ENCODE measurements at regions not wholly inside any gene's neighbourhood (a gene's known extent, or its start where the extent isn't known, plus 50 kb on each side); places are given as distances from the start of the nearest gene placed in this dataset.

DNA sequence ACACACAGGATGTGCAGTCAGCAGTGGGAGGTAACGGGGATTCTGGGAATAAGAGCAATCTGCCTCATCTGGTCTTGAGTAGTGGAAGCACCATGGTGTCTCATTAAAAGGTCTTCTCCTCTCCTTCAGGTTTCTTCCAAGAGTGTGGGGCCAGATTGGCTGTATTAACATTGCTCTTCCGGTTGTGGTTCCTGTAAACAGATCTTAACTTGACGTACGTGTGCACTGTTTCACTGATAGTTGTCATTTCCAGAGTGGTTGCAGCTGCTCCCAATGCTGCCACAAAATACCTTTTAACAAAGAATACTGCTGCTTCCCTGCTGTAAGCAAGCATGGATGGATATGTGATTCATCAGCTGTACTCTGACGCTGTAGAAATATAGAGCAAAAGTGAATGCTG, 1443.4 kb upstream of the TENM3 start:
- no peak for DNase-seq

DNA sequence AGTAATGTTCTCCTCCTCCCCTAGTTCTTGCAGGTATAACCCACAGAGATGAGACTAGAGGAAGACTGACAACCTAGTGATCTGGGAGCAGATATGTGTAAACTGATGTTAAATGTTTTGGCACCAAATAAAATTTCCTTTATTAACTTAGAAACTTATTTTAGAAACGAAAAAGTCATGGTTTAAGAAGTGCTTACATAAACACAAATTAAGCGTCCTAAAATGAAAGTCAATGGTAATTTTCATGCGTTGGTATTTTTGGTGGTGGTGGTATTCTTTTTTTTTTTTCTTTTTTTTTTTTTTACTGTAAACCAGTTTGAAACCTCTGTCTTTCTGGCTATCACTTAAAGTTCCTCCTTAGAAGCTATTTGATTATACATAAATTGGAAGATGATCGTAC, 1438.1 kb upstream of the TENM3 start:
- no peak for DNase-seq

DNA sequence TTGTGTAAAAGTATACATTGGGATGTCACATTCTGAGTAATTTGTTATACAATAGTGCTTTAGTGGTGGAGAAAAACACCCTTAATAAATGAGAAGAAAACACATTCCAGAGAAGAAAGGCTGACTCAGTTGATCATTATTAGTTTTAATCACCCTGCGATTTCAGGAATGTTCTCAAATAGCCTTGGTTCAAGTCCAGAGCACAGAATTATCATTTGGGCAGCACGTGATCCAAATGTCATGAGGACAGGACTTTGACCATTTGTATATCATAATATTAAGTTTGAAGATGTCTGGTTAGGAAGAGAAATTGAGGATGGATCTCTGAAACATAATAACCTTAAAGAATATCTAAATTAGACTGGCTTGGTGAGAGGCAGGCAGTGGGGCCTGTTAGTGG, 1434.3 kb upstream of the TENM3 start:
- DNase-seq, result no peak

DNA sequence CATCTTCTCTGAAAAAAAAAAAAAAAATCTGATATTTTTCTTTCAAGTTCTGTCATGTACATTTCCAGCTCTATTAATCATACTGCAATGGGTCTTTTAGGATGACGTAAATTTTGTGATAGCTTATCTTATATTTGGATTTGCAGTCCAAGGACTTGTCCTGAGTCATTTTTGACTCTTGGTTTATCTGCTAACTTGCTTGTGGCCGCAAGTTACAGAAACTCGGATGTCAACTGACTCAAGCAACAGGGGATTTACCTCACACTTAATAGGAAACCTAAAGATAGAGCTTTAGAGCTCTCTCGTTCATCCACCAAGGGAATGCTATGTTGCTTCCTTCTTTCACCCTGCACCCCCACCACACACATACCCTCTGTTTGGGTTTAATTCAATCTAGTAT, 1433.8 kb upstream of the TENM3 start:
- DNase-seq, result no peak

DNA sequence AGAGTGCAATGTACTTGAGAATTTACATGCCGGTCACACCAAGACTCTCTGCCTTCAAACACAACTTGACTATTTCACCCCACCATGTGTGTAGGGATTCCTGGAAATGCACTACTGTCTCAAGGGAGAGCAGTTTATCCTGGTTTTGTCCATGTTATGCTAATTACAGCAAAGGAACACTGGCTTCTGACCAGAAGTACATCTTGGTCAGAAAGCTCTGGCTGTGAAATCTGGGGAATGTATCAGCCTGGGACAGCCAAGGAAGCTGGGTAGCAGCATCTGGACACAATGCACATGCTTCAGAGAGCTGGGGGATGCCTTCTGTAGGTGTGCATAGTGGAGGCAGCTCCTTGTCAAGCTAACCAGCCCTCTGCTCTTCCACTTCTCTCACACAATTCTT, 1432.6 kb upstream of the TENM3 start:
- DNase-seq, result no peak

DNA sequence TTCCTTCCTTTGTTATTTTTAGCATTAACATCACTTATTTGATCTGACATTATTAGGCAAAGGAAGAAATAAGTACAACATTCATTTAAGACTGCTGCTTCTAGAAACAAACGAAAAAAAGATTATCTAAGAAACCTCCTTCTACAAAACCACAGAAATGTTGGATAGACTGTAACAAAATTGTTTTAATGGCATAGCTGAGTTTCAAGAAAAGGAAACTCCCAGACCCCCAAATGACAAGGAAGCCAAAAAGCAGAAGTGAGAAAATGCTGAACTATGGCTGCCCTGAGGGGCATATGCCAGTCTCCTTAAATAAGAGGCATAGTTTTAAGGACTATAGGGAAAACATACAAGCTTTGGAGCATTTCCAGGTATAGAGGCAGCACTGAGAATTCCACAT, 1431.6 kb upstream of the TENM3 start:
- no peak for DNase-seq

DNA sequence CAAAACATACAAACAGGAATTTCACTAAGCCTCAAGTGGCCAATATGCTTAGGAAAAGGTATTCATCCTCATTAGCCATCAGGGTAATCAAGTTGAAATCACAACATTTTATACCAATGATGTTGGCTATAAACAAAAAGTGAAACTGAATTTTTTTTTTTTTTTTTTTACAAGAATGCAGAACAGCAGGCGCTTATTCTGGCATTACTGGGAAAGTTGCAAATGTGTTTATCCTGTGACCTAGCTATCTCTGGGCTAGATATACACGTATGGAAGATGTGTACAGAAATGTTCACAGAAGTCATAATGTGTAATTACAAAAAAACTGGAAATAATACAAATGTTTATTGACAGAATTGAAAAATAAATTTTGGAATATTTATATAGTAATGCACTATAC, 1430.4 kb upstream of the TENM3 start:
- DNase-seq, result no peak

DNA sequence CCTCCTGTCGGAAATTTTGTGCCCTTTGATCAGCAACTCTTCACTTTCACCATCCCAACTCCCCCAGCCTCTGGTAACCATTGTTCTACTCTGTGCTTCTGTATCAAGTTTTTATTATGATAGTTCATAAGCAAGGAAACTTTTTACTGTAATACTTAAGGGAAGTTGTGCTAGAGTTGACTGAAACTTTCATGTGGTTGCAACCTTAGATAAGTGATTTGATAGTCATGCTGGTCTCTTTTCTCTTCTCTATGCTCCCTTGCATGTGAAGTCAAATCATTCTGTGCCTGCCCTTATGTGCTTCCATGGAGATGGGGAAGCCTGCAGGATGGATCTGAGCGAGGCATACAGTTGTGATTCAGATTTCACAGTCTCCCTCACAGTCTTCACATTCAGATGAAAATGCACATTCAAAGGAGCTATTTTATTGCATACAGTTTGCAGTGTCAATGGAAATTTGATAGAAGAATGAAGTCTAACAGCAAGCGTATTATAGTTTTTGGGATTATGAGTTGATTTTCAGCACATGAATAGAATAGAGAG, 1428.3 kb upstream of the TENM3 start:
- DNase-seq, result no peak

DNA sequence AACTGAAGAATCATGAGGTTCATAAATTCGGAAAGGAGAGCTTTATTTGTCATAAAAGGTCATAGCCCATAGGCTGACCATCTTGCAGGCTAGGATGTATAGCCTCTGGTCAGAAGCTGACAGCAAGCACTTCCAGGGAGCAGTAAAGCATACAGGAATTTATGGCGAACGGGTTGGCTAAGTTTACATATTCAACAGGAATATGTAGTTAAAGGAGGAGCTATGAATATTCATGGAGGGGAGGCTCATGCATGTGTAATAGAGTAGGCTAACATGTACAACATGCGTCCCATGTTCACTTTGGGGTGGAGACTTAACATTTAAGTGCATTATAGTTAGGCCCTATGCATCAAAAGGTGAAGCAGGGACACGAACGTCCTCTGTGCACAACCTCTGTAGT, 1425.7 kb upstream of the TENM3 start:
- no peak for DNase-seq

DNA sequence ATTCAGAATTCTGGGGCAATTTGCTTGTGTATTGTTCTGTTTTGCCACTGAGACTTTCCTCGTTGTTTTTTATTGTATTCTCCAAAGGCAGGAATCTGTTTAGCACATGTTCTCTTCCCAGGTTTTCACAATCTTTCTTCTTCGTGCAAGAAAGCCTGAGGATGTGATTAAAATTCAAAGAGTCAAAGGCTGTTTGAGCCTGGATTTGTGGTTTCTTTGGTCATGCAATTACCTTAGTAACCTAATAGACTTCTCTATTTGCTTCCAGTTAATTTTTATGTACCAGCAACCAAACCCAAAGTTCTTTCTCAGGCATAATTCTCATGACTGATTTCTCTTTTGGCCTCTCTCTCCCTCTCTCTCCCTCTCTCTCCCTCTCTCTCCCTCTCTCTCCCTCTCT, 1420.1 kb upstream of the TENM3 start:
- DNase-seq, result no peak

DNA sequence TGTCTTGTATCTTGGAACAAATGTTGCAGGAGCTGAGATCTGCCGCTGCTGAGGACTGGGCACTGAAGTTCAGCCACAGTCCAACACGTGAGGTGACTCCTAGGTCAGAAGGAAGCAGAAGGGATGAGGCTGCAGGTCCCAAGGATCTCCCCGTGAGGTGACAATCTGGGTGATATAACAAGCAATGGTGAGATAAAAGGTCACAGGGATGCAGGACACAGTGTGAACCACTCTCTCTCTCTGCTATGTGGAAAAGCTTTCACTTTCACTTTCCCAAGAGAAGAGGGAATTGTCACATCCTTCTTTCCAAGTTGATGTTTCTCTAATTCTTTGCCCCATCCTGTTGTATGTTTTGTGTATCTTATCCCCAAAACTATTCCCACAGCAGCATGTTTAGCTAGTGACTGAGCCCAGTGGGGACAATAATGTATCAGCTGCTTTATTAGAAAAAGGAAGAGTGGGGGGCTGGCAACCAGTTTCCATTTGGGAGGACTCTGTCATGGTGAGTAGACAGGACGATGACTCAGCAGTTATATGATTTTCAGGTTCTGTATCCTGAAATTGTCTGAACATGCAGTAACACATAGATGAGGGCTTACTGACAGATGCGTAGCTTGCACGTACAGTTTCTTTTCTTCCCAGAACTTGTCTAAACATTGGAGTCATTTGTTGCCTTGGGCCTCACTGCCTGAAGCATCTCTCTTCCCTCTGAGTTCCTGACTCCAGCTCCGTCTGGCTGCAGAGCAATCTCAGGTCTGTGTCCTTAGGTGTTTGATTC, 1415.8 kb upstream of the TENM3 start:
- DNase-seq, result no peak

DNA sequence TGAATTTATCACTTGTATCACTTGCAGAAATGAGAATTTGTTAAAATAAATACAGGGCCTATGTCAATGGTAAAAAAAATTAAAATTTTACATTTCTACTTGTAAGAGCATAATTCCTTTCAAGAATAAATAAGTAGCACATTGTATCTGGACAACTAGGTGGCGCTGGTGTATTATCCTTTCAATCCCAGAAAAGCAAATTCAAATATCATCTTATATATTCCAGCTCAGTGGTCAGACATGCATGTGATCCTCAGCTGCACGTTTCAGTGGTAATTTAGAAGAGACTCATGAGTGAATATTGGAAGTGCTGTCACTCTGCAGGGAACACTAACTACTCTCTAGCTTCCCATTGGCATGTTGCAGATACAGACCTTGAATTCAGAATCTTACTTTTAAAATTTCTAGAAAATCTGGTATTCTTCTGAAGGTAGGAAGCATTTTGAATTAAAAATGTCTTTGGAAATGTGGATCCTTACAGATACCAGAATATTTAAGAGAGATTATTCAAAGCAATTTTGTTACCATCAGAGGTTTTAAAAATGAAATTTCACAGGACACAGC, 1414.7 kb upstream of the TENM3 start:
- DNase-seq, result no peak

DNA sequence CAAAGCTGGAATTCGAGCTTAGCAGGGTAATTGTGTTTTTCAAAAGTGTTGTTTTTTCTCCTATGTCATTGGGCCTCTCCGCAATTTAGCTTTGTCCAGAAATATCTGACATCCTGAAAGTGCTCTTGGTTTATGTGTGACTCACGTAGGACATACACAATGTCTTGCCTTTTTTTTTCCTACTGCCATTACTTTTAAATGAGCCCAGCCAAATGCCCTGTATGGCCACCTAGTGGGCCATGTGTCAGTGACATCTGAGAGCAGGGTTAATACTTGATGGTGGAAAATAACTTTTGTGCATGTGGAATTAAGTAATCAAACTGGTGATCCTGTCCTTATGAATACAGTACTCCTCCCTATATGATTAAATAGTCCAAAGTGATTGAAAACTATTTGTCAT, 1411.1 kb upstream of the TENM3 start:
- DNase-seq, result no peak

DNA sequence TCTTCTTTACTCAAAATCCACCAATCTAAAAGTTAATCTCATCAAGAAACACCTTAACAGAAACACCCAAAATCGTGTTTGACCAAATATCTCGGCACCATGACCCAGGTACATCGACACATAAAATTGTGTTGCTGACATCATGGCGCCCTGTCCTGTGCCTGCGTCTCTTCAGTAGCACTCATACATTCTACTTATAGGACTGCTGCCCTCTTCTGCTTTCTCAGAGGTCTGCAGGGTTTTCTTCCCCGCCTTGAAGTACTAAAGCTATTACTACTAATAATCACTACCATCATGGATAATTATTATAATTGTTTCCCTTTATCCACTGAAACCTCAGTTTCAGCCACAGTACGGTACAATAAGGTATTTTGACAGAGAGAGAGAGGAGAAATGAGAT, 1403.1 kb upstream of the TENM3 start:
- no peak for DNase-seq

DNA sequence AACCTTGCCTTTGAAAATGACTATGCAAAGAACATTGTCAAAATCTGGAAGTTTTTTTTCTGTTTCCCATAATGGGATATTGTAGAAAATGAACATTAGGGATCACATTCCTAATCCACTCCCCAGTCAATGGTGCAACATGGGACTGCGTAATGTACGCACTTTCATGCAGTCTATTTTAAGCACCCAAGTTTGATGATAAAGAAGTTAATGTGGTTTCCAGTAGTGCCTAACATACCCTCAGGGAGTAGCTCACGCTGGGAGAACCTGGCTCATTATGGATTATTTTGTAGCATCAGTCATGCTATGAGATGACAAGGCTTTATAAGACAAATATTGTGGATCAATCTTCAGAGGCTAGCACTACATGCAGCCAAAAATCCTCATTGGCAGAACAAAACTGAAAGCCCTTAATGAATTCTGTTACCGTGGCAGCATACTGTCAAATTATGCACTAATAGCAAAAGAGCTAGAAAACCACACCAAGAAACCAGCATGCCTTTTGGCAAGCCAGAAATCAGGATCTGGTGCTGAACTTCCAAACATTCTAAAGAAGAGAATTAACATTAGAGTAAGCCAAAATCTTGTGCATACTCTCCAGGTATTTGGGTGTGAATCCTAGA, 1392.8 kb upstream of the TENM3 start:
- DNase-seq, result no peak

DNA sequence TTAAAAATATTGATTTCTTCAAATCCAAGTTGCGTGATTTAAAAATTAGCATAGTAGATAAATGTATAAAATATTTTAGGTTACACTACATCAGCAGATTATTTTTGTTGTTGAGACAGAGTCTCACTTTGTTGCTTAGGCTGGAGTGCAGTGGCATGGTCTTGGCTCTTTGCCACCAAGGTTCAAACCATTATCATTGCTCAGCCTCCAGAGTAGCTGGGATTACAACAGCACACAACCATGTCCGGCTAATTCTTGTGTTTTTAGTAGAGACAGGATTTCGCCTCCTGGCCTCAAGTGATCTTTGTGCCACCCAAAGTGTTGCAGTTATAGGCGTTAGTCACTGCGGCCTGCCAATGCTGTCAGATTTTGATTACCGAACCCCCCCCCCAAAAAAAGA, 1390.5 kb upstream of the TENM3 start:
- no peak for DNase-seq

DNA sequence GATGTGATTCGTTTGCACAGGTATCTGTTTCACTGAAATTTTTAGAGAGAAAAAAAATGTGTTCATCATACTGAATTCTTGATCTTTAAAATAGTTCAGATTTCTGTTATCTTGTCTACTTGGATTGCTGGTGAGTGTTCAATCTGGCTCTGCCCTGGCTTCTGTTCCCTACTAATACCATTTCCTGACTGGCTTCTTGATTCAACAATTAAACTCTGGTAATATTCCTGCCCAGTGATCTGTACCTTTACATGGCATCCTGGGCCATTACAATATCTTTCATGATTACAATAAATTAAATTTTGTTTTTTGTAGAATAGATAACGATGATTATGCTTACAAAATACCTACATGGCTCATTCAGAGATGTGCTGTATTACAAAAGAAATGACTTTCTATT, 1388.0 kb upstream of the TENM3 start:
- DNase-seq, result no peak

DNA sequence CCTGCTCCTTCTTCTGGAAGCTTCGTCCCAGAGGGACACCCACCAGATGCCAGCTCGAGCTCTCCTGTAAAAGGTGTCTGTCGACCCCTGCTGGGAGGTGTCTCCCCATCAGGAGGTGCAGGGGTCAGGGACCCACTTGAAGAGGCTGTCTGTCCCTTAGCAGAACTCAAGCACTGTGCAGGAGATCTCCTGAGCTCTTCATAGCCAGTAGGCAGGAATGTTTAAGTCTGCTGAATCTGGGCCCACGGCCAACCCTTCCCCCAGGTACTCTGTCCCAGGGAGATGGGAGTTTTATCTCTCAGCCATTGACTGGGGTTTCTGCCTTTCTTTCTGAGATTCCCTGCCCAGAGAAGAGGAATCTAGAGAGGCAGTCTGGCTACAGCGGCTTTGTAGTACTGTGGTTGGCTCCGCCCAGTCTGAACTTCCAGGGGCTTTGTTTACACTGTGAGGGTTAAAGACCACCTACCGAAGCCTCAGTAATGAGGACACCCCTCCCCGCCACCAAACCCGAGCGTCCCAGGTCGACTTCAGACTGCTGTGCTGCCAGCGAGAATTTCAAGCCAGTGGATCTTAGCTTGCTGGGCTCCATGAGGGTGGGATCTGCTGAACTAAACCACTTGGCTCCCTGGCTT, 1383.0 kb upstream of the TENM3 start:
- DNase-seq, result no peak

DNA sequence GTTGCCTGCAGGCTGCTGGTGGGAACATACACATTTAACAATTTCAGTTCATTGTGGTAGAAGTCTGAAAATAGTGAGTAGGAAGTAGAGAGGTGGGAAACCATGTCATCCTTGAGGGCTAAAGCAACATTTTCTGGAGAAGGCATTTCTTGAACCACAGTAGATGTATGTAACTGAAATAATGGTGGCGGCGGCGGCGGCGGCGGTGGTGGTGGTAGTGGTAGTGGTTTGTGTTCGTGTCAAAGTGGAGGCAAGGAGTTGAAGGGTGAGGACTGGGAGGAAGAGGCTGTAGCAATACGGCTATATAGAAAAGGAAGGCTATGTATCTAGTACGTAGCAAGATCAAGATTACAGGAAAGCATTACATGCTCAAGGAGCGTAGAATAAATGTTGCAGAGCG, 1381.6 kb upstream of the TENM3 start:
- no peak for DNase-seq

DNA sequence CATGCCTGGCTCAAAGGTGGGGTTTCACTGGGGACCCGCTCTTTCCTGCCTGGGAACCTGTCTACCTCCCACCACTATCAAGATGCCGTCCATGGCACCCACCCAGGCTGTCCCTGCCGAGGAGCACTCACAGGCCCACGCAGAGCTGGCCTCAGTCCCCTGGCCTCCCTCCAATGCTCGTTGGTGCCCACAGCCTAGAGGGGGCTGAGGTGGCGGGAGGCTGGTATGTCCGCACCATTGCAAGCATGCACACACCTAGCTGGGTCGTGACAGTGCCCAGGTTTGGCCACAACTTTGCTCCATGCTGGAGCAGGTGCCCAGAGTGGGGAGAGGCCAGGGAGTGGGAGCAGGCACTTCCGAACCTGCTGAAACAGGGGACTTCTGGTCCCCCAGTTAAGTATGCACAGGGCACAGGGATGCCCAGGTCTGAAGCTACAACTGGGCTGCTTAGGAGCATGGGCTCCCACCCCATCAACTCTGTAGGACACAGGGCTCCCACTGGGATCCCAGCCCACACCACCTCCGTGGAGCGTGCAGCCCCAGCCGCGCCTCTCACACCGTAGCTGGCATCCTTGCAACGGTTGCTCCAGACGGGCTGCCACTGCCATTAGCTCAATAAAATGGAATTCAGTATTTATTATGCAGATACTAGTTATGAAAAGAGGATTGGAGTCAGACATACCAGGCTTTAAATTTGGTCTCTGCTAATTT, 1376.1 kb upstream of the TENM3 start:
- no peak for DNase-seq

DNA sequence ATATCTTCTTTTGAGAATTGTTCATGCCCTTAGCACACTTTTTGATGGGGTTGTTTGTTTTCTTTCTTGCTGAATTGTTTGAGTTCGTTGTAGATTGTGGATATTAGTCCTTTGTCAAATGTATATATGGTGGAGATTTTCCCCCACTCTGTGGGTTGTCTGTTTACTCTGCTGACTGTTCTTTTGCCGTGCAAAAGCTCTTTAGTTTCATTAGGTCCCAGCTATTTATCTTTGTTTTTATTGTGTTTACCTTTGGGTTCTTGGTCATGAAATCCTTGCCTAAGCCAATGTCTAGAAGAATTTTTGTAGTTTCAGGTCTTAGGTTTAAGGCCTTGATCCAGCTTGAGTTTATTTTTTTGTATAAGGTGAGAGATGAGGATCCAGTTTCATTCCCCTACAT, 1372.6 kb upstream of the TENM3 start:
- no peak for DNase-seq

DNA sequence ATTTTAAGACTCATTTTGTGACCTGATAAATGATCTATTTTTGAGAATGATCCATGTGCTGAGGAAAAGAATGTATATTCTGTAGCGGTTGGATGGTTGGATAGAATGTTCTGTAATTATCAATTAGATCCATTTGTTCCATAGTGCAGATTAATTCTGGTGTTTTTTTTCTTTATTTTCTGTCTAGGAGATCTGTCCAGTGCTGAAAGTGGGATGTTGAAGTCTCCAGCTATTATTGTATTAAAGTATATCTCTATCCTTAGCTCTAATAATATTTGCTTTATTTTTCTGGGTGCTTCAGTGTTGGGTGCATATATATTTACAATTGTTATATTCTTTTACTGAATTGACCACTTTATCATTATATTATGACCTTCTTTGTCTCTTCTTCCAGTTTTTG, 1344.9 kb upstream of the TENM3 start:
- no peak for DNase-seq

DNA sequence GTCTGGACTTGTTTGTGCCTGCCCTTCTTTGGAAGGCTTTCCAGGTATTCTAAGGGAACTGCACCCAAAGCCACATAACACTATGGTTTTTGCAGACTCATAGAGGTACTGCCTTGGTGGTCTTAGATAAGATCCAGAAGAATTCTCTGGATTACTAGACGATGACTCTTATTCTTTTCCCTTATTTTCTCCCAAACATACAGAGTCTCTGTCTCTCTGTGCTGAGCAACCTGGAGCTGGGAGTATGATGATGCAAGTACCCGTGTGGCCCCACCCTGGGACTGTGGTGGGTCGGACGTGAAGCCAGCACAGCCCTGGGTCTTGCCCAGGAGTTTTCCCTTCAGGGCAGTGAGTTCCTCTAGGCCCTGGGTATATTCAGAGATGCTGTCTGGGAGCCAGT, 1342.4 kb upstream of the TENM3 start:
- DNase-seq, result no peak

Data from CD4-positive, alpha-beta T cell treated with Interleukin-4 for 1 hour (primary cell).